ENCODE measurements at regions not wholly inside any gene's neighbourhood (a gene's known extent, or its start where the extent isn't known, plus 50 kb on each side); places are given as distances from the start of the nearest gene placed in this dataset.

GRCh38 chr7:132028144-132028920 is 471.9 kb upstream of the PODXL start:
- peaks cover 3% of the 10 kb centered on the region for H3K4me1 ChIP-seq (ENCODE audit: insufficient read depth, low read length)
- no peak overlapping the region for H3K4me3 ChIP-seq (ENCODE audit: insufficient read depth, low read depth, low read length)
- H3K36me3 Mint-ChIP-seq (ENCODE audit: low read depth, unreplicated experiment) = no peaks in the 10 kb centered on the region
- H3K36me3 ChIP-seq (ENCODE audit: insufficient read depth, low read length) = no peaks in the 10 kb centered on the region
- peaks cover 14% of the 10 kb centered on the region for H3K27me3 Mint-ChIP-seq (ENCODE audit: low read depth, unreplicated experiment)
- DNase-seq (ENCODE audit: low read depth) (no peak), FAIRE-seq (no peak)
- no peak overlapping the region for H3K9ac ChIP-seq (ENCODE audit: low read length)
- H2AFZ ChIP-seq (ENCODE audit: low read depth, low read length) = no peak overlapping the region
- H4K20me1 ChIP-seq (ENCODE audit: insufficient read depth, low read length) = no peaks in the 10 kb centered on the region
- H3K27me3 ChIP-seq (ENCODE audit: insufficient read depth, low read length) = peaks cover 3% of the 10 kb centered on the region
- H3K9me3 ChIP-seq (ENCODE audit: insufficient read depth, low read depth, low read length) = no peaks in the 10 kb centered on the region
- H3K79me2 ChIP-seq (ENCODE audit: insufficient read depth, low read length) = no peaks in the 10 kb centered on the region
- H3K4me1 Mint-ChIP-seq (ENCODE audit: low read depth, unreplicated experiment) = no peaks in the 10 kb centered on the region
- H3K27ac Mint-ChIP-seq (ENCODE audit: unreplicated experiment) = no peak overlapping the region
- no peaks in the 10 kb centered on the region for H3K9me3 Mint-ChIP-seq (ENCODE audit: unreplicated experiment)
- no peak overlapping the region for H3K27ac ChIP-seq (ENCODE audit: low read depth, low read length)
- H3K4me3 Mint-ChIP-seq (ENCODE audit: unreplicated experiment) = no peak overlapping the region
- H3K4me2 ChIP-seq (ENCODE audit: low read length) = no peak overlapping the region
- TF ChIP-seq EZH2 (IDR thresholded peaks at IDR 0.05; ENCODE audit: insufficient read depth, low read length) = no peak
- TF ChIP-seq CTCF (IDR thresholded peaks at IDR 0.05; ENCODE audit: insufficient read depth, low read depth, low read length) = no peak

GRCh38 chr7:132024290-132024689 is 467.9 kb upstream of the PODXL start:
- no peak overlapping the region for H2AFZ ChIP-seq (ENCODE audit: low read depth, low read length)
- Mint-ChIP-seq H3K4me1 (ENCODE audit: low read depth, unreplicated experiment) (no peaks in the 10 kb centered on the region), H3K9me3 (ENCODE audit: unreplicated experiment) (no peaks in the 10 kb centered on the region), H3K36me3 (ENCODE audit: low read depth, unreplicated experiment) (no peaks in the 10 kb centered on the region), H3K4me3 (ENCODE audit: unreplicated experiment) (no peak overlapping the region), H3K27me3 (ENCODE audit: low read depth, unreplicated experiment) (peaks cover 10% of the 10 kb centered on the region), H3K27ac (ENCODE audit: unreplicated experiment) (no peak overlapping the region)
- no peaks in the 10 kb centered on the region for H4K20me1 ChIP-seq (ENCODE audit: insufficient read depth, low read length)
- H3K27ac ChIP-seq (ENCODE audit: low read depth, low read length) = no peak overlapping the region
- H3K4me1 ChIP-seq (ENCODE audit: insufficient read depth, low read length) = no peaks in the 10 kb centered on the region
- DNase-seq (ENCODE audit: low read depth) (no peak), FAIRE-seq (no peak)
- no peak overlapping the region for H3K4me3 ChIP-seq (ENCODE audit: insufficient read depth, low read depth, low read length)
- H3K9me3 ChIP-seq (ENCODE audit: insufficient read depth, low read depth, low read length) = no peaks in the 10 kb centered on the region
- no peaks in the 10 kb centered on the region for H3K79me2 ChIP-seq (ENCODE audit: insufficient read depth, low read length)
- no peak overlapping the region for H3K4me2 ChIP-seq (ENCODE audit: low read length)
- H3K36me3 ChIP-seq (ENCODE audit: insufficient read depth, low read length) = no peaks in the 10 kb centered on the region
- H3K27me3 ChIP-seq (ENCODE audit: insufficient read depth, low read length) = peaks cover 3% of the 10 kb centered on the region
- H3K9ac ChIP-seq (ENCODE audit: low read length) = no peak overlapping the region
- TF ChIP-seq CTCF (IDR thresholded peaks at IDR 0.05; ENCODE audit: insufficient read depth, low read depth, low read length) (no peak), EZH2 (IDR thresholded peaks at IDR 0.05; ENCODE audit: insufficient read depth, low read length) (no peak)

GRCh38 chr7:132023466-132023865 is 467.0 kb upstream of the PODXL start:
- Histone ChIP-seq H4K20me1 (ENCODE audit: insufficient read depth, low read length) (no peaks in the 10 kb centered on the region), H3K27ac (ENCODE audit: low read depth, low read length) (no peak overlapping the region), H3K27me3 (ENCODE audit: insufficient read depth, low read length) (peaks cover 3% of the 10 kb centered on the region), H3K4me2 (ENCODE audit: low read length) (no peak overlapping the region), H3K9me3 (ENCODE audit: insufficient read depth, low read depth, low read length) (no peaks in the 10 kb centered on the region), H3K4me3 (ENCODE audit: insufficient read depth, low read depth, low read length) (no peak overlapping the region), H3K79me2 (ENCODE audit: insufficient read depth, low read length) (no peaks in the 10 kb centered on the region), H3K4me1 (ENCODE audit: insufficient read depth, low read length) (no peaks in the 10 kb centered on the region), H3K36me3 (ENCODE audit: insufficient read depth, low read length) (no peaks in the 10 kb centered on the region), H3K9ac (ENCODE audit: low read length) (no peak overlapping the region), H2AFZ (ENCODE audit: low read depth, low read length) (no peak overlapping the region)
- Mint-ChIP-seq H3K4me3 (ENCODE audit: unreplicated experiment) (no peak overlapping the region), H3K4me1 (ENCODE audit: low read depth, unreplicated experiment) (no peaks in the 10 kb centered on the region), H3K27ac (ENCODE audit: unreplicated experiment) (no peak overlapping the region), H3K9me3 (ENCODE audit: unreplicated experiment) (no peaks in the 10 kb centered on the region), H3K36me3 (ENCODE audit: low read depth, unreplicated experiment) (no peaks in the 10 kb centered on the region), H3K27me3 (ENCODE audit: low read depth, unreplicated experiment) (peaks cover 10% of the 10 kb centered on the region)
- FAIRE-seq (no peak), DNase-seq (ENCODE audit: low read depth) (no peak)
- TF ChIP-seq CTCF (IDR thresholded peaks at IDR 0.05; ENCODE audit: insufficient read depth, low read depth, low read length) = no peak
- no peak for TF ChIP-seq EZH2 (IDR thresholded peaks at IDR 0.05; ENCODE audit: insufficient read depth, low read length)

Measured in astrocyte (in vitro differentiated cells and primary cell).